ENCODE measurements at regions not wholly inside any gene's neighbourhood (a gene's known extent, or its start where the extent isn't known, plus 50 kb on each side); places are given as distances from the start of the nearest gene placed in this dataset.

GRCh38 chr16:49097964-49098363 is 183.7 kb downstream of the CBLN1 start:
- ATAC-seq (ENCODE audit: low FRiP score) (no peak), DNase-seq (ENCODE audit: low spot score) (no peak)
- TF ChIP-seq CTCF (IDR thresholded peaks at IDR 0.05) = no peak

- DNase-seq (ENCODE audit: low spot score) (no peak), ATAC-seq (ENCODE audit: low FRiP score) (no peak)
- TF ChIP-seq CTCF (IDR thresholded peaks at IDR 0.05) = no peak
Measured at GRCh38 chr16:49096176-49096945, 185.3 kb downstream of the CBLN1 start.

- no peak for TF ChIP-seq CTCF (IDR thresholded peaks at IDR 0.05)
- ATAC-seq (ENCODE audit: low FRiP score) (no peak), DNase-seq (ENCODE audit: low spot score) (no peak)
Measured at GRCh38 chr16:49095539-49095938, 186.1 kb downstream of the CBLN1 start.

GRCh38 chr16:49094471-49094870 is 187.2 kb downstream of the CBLN1 start:
- no peak for TF ChIP-seq CTCF (IDR thresholded peaks at IDR 0.05)
- DNase-seq (ENCODE audit: low spot score) (no peak), ATAC-seq (ENCODE audit: low FRiP score) (no peak)

- ATAC-seq (ENCODE audit: low FRiP score) = no peak
- no peak for DNase-seq (ENCODE audit: low spot score)
- TF ChIP-seq CTCF (IDR thresholded peaks at IDR 0.05) = no peak
Measured at GRCh38 chr16:49093939-49094338, 187.7 kb downstream of the CBLN1 start.

GRCh38 chr16:49092704-49093103 is 188.9 kb downstream of the CBLN1 start:
- no peak for TF ChIP-seq CTCF (IDR thresholded peaks at IDR 0.05)
- ATAC-seq (ENCODE audit: low FRiP score) (no peak), DNase-seq (ENCODE audit: low spot score) (no peak)

GRCh38 chr16:49089533-49089932 is 192.1 kb downstream of the CBLN1 start:
- ATAC-seq (ENCODE audit: low FRiP score) (no peak), DNase-seq (ENCODE audit: low spot score) (no peak)
- no peak for TF ChIP-seq CTCF (IDR thresholded peaks at IDR 0.05)

Data from omental fat pad (tissue), 3 donors.